Gastrocnemius medialis (tissue), 4 donors: ENCODE measurements at regions not wholly inside any gene's neighbourhood (a gene's known extent, or its start where the extent isn't known, plus 50 kb on each side); places are given as distances from the start of the nearest gene placed in this dataset.

Experiments used
- POLR2A ChIP-seq, 2 donors: fragments of 450-650 bp; IDR thresholded peaks; one replicate each; pipeline ENCODE4 v1.6.1; 2017; ENCODE audit warnings: antibody characterized with exemption in 2 of 2, mild to moderate bottlenecking in 2 of 2, moderate library complexity in 2 of 2
- TF ChIP-seq, protein P1 (sequence below), 5 experiments: fragments of 450-650 bp in 3 of 5; fragments of 200-600 bp in 2 of 5; sonication (generic) in 2 of 5; IDR thresholded peaks in 4 of 5; conservative IDR thresholded peaks in 1 of 5; 1 replicate in 4 of 5; 2 replicates in 1 of 5; pipeline ENCODE4 v1.5.1; 2016 to 2019; ENCODE audit warnings: antibody characterized with exemption in 5 of 5, mild to moderate bottlenecking in 3 of 5, moderate library complexity in 3 of 5

DNA sequence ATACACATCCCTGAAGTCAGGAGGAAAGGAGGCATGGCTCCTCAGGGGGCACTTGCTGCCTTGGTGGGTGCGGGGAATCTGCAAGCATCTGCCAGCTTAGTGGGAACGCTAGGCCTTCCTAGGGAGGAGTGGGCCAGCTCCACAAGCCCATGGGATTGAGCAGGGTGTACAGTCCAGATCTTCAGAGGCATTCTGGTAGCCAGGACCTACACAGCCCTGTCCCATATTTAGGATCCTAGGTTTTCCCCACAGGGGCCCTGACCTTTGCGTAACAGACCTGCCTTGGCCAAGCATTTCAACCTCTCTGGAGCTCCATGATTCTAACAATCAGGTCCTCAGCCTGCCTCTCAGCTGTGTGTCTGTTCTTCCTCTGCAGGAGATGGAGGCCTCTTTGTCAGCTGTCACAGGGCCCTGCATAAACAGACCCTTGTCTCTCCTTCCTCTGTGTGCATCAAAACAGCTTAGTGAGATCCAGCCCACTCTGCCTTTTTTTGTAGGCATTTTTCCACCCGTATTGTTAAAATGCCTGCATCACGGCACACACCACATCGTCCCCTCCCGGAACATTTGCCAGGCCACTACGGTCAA, 140.2 kb upstream of the NDUFV2 start:
- TF ChIP-seq, protein P1, sequence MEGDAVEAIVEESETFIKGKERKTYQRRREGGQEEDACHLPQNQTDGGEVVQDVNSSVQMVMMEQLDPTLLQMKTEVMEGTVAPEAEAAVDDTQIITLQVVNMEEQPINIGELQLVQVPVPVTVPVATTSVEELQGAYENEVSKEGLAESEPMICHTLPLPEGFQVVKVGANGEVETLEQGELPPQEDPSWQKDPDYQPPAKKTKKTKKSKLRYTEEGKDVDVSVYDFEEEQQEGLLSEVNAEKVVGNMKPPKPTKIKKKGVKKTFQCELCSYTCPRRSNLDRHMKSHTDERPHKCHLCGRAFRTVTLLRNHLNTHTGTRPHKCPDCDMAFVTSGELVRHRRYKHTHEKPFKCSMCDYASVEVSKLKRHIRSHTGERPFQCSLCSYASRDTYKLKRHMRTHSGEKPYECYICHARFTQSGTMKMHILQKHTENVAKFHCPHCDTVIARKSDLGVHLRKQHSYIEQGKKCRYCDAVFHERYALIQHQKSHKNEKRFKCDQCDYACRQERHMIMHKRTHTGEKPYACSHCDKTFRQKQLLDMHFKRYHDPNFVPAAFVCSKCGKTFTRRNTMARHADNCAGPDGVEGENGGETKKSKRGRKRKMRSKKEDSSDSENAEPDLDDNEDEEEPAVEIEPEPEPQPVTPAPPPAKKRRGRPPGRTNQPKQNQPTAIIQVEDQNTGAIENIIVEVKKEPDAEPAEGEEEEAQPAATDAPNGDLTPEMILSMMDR (IDR thresholded peaks at IDR 0.05 in 4 of 5, conservative IDR thresholded peaks at IDR 0.05 in 1 of 5), result no peak
- TF ChIP-seq POLR2A (IDR thresholded peaks at IDR 0.05), result no peak
